ENCODE measurements at regions not wholly inside any gene's neighbourhood (a gene's known extent, or its start where the extent isn't known, plus 50 kb on each side); places are given as distances from the start of the nearest gene placed in this dataset.

GRCh38 chr15:25242166-25242879, 196.5 kb downstream of the UBE3A start:
- Histone ChIP-seq H2AK9ac (replicated peaks; ENCODE audit: low read depth, low read length, poor library complexity) (no peak overlapping the region), H3K4me3 (ENCODE audit: insufficient read depth, low read depth, low read length) (no peak overlapping the region), H3K9me3 (ENCODE audit: control insufficient read depth, insufficient read depth, low read length) (peaks cover 72% of the 10 kb centered on the region), H3K79me1 (ENCODE audit: low read depth in 1 of 2, low read length in 2 of 2) (no peaks in the 10 kb centered on the region), H4K8ac (ENCODE audit: low read depth in 2 of 2, low read length in 2 of 2) (no peak overlapping the region), H2AFZ (replicated peaks; ENCODE audit: low read length, poor library complexity) (no peak overlapping the region), H2BK15ac (ENCODE audit: low read depth, low read length) (no peak overlapping the region), H3K4me2 (ENCODE audit: low read depth, low read length) (no peak overlapping the region), H3K4me1 (ENCODE audit: control insufficient read depth, insufficient read depth, low read length) (no peaks in the 10 kb centered on the region), H4K91ac (ENCODE audit: insufficient read depth, low read depth, low read length) (no peak overlapping the region), H3K27ac (ENCODE audit: insufficient read depth, low read length) (no peak overlapping the region), H2BK5ac (ENCODE audit: low read depth, low read length, poor library complexity, severe bottlenecking) (no peak overlapping the region), H3K9ac (ENCODE audit: low read depth, low read length) (no peak overlapping the region), H3K27me3 (ENCODE audit: control insufficient read depth, insufficient read depth, low read length) (no peaks in the 10 kb centered on the region), H4K20me1 (ENCODE audit: insufficient read depth, low read length) (no peaks in the 10 kb centered on the region), H3K36me3 (ENCODE audit: control insufficient read depth, insufficient read depth, low read length) (no peaks in the 10 kb centered on the region), H2AK5ac (ENCODE audit: low read depth, low read length) (no peak overlapping the region), H3K14ac (replicated peaks; ENCODE audit: low read depth, low read length) (no peak overlapping the region), H3K9me1 (ENCODE audit: insufficient read depth, low read length) (no peaks in the 10 kb centered on the region), H2BK20ac (ENCODE audit: low read depth, low read length) (no peak overlapping the region), H3K18ac (ENCODE audit: low read depth, low read length) (no peak overlapping the region), H3K4ac (ENCODE audit: low read depth, low read length) (no peak overlapping the region), H4K5ac (ENCODE audit: low read depth, low read length) (no peak overlapping the region), H3K56ac (ENCODE audit: extremely low read depth, insufficient read depth, low read length) (no peak overlapping the region), H2BK120ac (ENCODE audit: low read depth, low read length) (no peak overlapping the region), H3K23ac (ENCODE audit: low read depth, low read length) (no peak overlapping the region)
- ATAC-seq (ENCODE audit: low read depth): no peak
- no peak for DNase-seq
- POLR2A ChIA-PET (ENCODE audit: unreplicated experiment): no interaction called here
- intact Hi-C loops (cut with micrococcal nuclease) (no loop called here), dilution Hi-C loops (cut with HindIII; ENCODE audit: low sequenced_read_pairs, unreplicated experiment) (no loop called here), in situ Hi-C loops (cut with MboI; ENCODE audit: low sequenced_read_pairs) (no loop called here)
- TF ChIP-seq RCOR1 (IDR thresholded peaks at IDR 0.05; ENCODE audit: insufficient replicate concordance, low read length) (no peak), CEBPB (IDR thresholded peaks at IDR 0.05; ENCODE audit: low read depth, low read length) (no peak), MAZ (IDR thresholded peaks at IDR 0.05; ENCODE audit: borderline replicate concordance, low read depth, low read length) (no peak)
- BruUV-seq (replicated peaks): no TSS peak
- WGBS, 2 experiments (ENCODE audit: extremely low coverage in 2 of 2, insufficient read length in 1 of 2): no CpG with 5 or more reads among the region's 10 CpGs
- CTCF ChIA-PET: no interaction called here
